GM23338 (cell line): ENCODE measurements at regions not wholly inside any gene's neighbourhood (a gene's known extent, or its start where the extent isn't known, plus 50 kb on each side); places are given as distances from the start of the nearest gene placed in this dataset.

Experiments
- ATAC-seq: fragments of 200-7000 bp; cut with Tn5 transposase; 3 replicates; pipeline ENCODE4 v1.9.1; 2020
- DNase-seq: peaks from one replicate; pipeline ENCODE4 v3.0.0-alpha.2; 2015; ENCODE audit warnings: low spot score
- H2AFZ ChIP-seq: fragments of 200-600 bp; sonication (generic); 2 replicates; pipeline ENCODE4 v1.8.0; 2016; ENCODE audit warnings: antibody characterized with exemption, mild to moderate bottlenecking, moderate library complexity
- H3F3A ChIP-seq: fragments of 200-600 bp; sonication (generic); replicated peaks from 2 replicates; pipeline ENCODE4 v1.8.0; 2017; ENCODE audit warnings: antibody characterized with exemption, mixed run types, low read depth
- H3K27ac ChIP-seq: fragments of 200-600 bp; sonication (generic); 2 replicates; pipeline ENCODE4 v1.6.1; 2016; ENCODE audit warnings: low read depth
- H3K27me3 ChIP-seq: fragments of 200-600 bp; sonication (generic); 2 replicates; pipeline ENCODE4 v1.8.0; 2016; ENCODE audit warnings: mild to moderate bottlenecking, mixed run types, moderate library complexity; ENCODE audit not compliant: insufficient read depth
- H3K36me3 ChIP-seq: fragments of 200-600 bp; sonication (generic); 2 replicates; pipeline ENCODE4 v1.8.0; 2016; ENCODE audit warnings: mild to moderate bottlenecking; ENCODE audit not compliant: insufficient read depth
- H3K4me1 ChIP-seq: fragments of 200-600 bp; sonication (generic); 2 replicates; pipeline ENCODE4 v1.8.0; 2016; ENCODE audit warnings: mild to moderate bottlenecking, moderate library complexity; ENCODE audit not compliant: insufficient read depth
- H3K4me2 ChIP-seq: fragments of 200-600 bp; sonication (generic); 2 replicates; pipeline ENCODE4 v1.7.1; 2017; ENCODE audit warnings: mixed run types
- H3K4me3 ChIP-seq: fragments of 200-600 bp; sonication (generic); 2 replicates; pipeline ENCODE4 v1.6.1; 2016; ENCODE audit warnings: mixed run types
- H3K79me2 ChIP-seq: fragments of 200-600 bp; sonication (generic); replicated peaks from 2 replicates; pipeline ENCODE4 v1.8.0; 2017; ENCODE audit warnings: mild to moderate bottlenecking; ENCODE audit not compliant: insufficient read depth
- H3K9me2 ChIP-seq: fragments of 200-600 bp; sonication (generic); 2 replicates; pipeline ENCODE4 v1.8.0; 2017; ENCODE audit not compliant: insufficient read depth
- H4K20me1 ChIP-seq: fragments of 200-600 bp; sonication (generic); replicated peaks from 2 replicates; pipeline ENCODE4 v1.8.0; 2017; ENCODE audit warnings: mild to moderate bottlenecking; ENCODE audit not compliant: insufficient read depth
- H3K27ac Mint-ChIP-seq: 2 replicates; pipeline ENCODE4 v1.8.0; 2020; ENCODE audit warnings: inconsistent platforms, mild to moderate bottlenecking, moderate library complexity, mixed read lengths
- H3K27me3 Mint-ChIP-seq: 3 replicates; pipeline ENCODE4 v1.8.0; 2022; ENCODE audit warnings: low read depth, mild to moderate bottlenecking, moderate library complexity, mixed read lengths, inconsistent platforms; ENCODE audit not compliant: insufficient read depth, poor library complexity
- H3K36me3 Mint-ChIP-seq: 3 replicates; pipeline ENCODE4 v1.8.0; 2021; ENCODE audit warnings: low read depth, mild to moderate bottlenecking, inconsistent platforms, moderate library complexity, mixed read lengths
- H3K4me1 Mint-ChIP-seq: 3 replicates; pipeline ENCODE4 v1.8.0; 2020; ENCODE audit warnings: mild to moderate bottlenecking, inconsistent platforms, mixed read lengths
- H3K4me3 Mint-ChIP-seq: 3 replicates; pipeline ENCODE4 v1.8.0; 2021; ENCODE audit warnings: moderate library complexity, mild to moderate bottlenecking, inconsistent platforms, mixed read lengths
- H3K9me3 Mint-ChIP-seq: 3 replicates; pipeline ENCODE4 v1.8.0; 2020; ENCODE audit warnings: moderate library complexity, mild to moderate bottlenecking, inconsistent platforms, mixed read lengths
- CREB1 ChIP-seq: fragments of 250-450 bp; sonication (Bioruptor Pico); IDR thresholded peaks from 2 replicates; pipeline ENCODE4 v1.5.0; 2020; ENCODE audit warnings: low read depth, mild to moderate bottlenecking, moderate library complexity
- ETS1 ChIP-seq: IDR thresholded peaks from 2 replicates; pipeline ENCODE4 v1.6.1; 2016; ENCODE audit warnings: antibody characterized with exemption
- EZH2 ChIP-seq: fragments of 200-600 bp; sonication (generic); IDR thresholded peaks from one replicate; pipeline ENCODE4 v1.8.0; 2017; ENCODE audit warnings: antibody characterized with exemption, mild to moderate bottlenecking, low read depth; ENCODE audit not compliant: unreplicated experiment
- JUNB ChIP-seq: IDR thresholded peaks from one replicate; pipeline ENCODE4 v1.6.1; 2016; ENCODE audit warnings: antibody characterized with exemption; ENCODE audit not compliant: unreplicated experiment
- REST ChIP-seq: IDR thresholded peaks from one replicate; pipeline ENCODE4 v1.6.1; 2018; ENCODE audit warnings: antibody characterized with exemption; ENCODE audit not compliant: unreplicated experiment
- ZNF114 ChIP-seq: fragments of 250-450 bp; sonication (Bioruptor Pico); IDR thresholded peaks from 2 replicates; pipeline ENCODE4 v1.5.0; 2020; ENCODE audit warnings: mild to moderate bottlenecking, moderate library complexity
- ZNF331 ChIP-seq: fragments of 250-450 bp; sonication (Bioruptor Pico); IDR thresholded peaks from 2 replicates; pipeline ENCODE4 v1.5.0; 2020; ENCODE audit warnings: low read depth, mild to moderate bottlenecking, moderate library complexity
- ZNF462 ChIP-seq: fragments of 250-450 bp; sonication (Bioruptor Pico); IDR thresholded peaks from 2 replicates; pipeline ENCODE4 v1.5.0; 2020; ENCODE audit warnings: mild to moderate bottlenecking, moderate library complexity

GRCh38 chr7:17055596-17055995 is 173.8 kb upstream of the AGR3 start:
- Histone ChIP-seq H3K36me3 (no peaks in the 10 kb centered on the region), H4K20me1 (no peaks in the 10 kb centered on the region), H3K4me1 (no peaks in the 10 kb centered on the region), H3K4me2 (no peak overlapping the region), H3K79me2 (no peaks in the 10 kb centered on the region), H3F3A (no peaks in the 10 kb centered on the region), H2AFZ (no peak overlapping the region), H3K27me3 (no peaks in the 10 kb centered on the region), H3K9me2 (no peaks in the 10 kb centered on the region), H3K27ac (no peak overlapping the region), H3K4me3 (no peak overlapping the region)
- peaks cover 20% of the 10 kb centered on the region for H3K9me3 Mint-ChIP-seq
- H3K27me3 Mint-ChIP-seq: no peaks in the 10 kb centered on the region
- DNase-seq (no peak), ATAC-seq (no peak)
- H3K4me1 Mint-ChIP-seq: no peaks in the 10 kb centered on the region
- peaks cover 19% of the 10 kb centered on the region for H3K36me3 Mint-ChIP-seq
- no peak overlapping the region for H3K27ac Mint-ChIP-seq
- TF ChIP-seq ETS1: no peak
- TF ChIP-seq JUNB: no peak
- no peak for TF ChIP-seq ZNF462 (CRISPR knock-in tag)
- TF ChIP-seq ZNF331: no peak
- TF ChIP-seq REST: no peak
- no peak for TF ChIP-seq ZNF114
- TF ChIP-seq EZH2: no peak
- no peak for TF ChIP-seq CREB1 (CRISPR knock-in tag)
- no peak overlapping the region for H3K4me3 Mint-ChIP-seq
